ENCODE measurements at regions not wholly inside any gene's neighbourhood (a gene's known extent, or its start where the extent isn't known, plus 50 kb on each side); places are given as distances from the start of the nearest gene placed in this dataset.

- TF ChIP-seq POLR2A (IDR thresholded peaks at IDR 0.05; ENCODE audit: low read depth, low read length) (no peak), POLR2AphosphoS5 (IDR thresholded peaks at IDR 0.05; ENCODE audit: low read depth, low read length) (no peak), TAF1 (IDR thresholded peaks at IDR 0.05; ENCODE audit: borderline replicate concordance, low read depth, low read length) (no peak)
These were observed 209.0 kb downstream of the ACTR3B start for GRCh38 chr7:152968514-152968913.
